T-helper 17 cell (primary cell): ENCODE measurements at regions not wholly inside any gene's neighbourhood (a gene's known extent, or its start where the extent isn't known, plus 50 kb on each side); places are given as distances from the start of the nearest gene placed in this dataset.
A peak's percentile ranks its signal among the peaks of the same experiment; 100 is the strongest.

Experiments
- ATAC-seq: fragments of 150-1000 bp; cut with Tn5 transposase; 2 replicates; pipeline ENCODE4 v1.10.0; 2021; ENCODE audit warnings: mild to moderate bottlenecking, moderate library complexity
- DNase-seq, 3 donors: peaks; one replicate each; pipeline versions ENCODE4 v3.0.0 to v3.0.0-alpha.2; 2020 to 2021
- H3K9me3 ChIP-seq: one replicate; pipeline ENCODE4 v1.7.0; 2013; ENCODE audit warnings: low read length, mild to moderate bottlenecking; ENCODE audit not compliant: control insufficient read depth, poor library complexity, severe bottlenecking
- H3K27ac Mint-ChIP-seq: one replicate; pipeline ENCODE4 v1.8.0; 2022; ENCODE audit warnings: mild to moderate bottlenecking, moderate library complexity, mixed read lengths
- H3K27me3 Mint-ChIP-seq: one replicate; pipeline ENCODE4 v1.8.0; 2022; ENCODE audit warnings: mixed read lengths
- H3K36me3 Mint-ChIP-seq: one replicate; pipeline ENCODE4 v1.8.0; 2022; ENCODE audit warnings: low read depth, mixed read lengths
- H3K4me1 Mint-ChIP-seq: one replicate; pipeline ENCODE4 v1.8.0; 2022; ENCODE audit warnings: mild to moderate bottlenecking, mixed read lengths
- H3K4me3 Mint-ChIP-seq: one replicate; pipeline ENCODE4 v1.8.0; 2022; ENCODE audit warnings: mild to moderate bottlenecking, moderate library complexity, mixed read lengths

DNA sequence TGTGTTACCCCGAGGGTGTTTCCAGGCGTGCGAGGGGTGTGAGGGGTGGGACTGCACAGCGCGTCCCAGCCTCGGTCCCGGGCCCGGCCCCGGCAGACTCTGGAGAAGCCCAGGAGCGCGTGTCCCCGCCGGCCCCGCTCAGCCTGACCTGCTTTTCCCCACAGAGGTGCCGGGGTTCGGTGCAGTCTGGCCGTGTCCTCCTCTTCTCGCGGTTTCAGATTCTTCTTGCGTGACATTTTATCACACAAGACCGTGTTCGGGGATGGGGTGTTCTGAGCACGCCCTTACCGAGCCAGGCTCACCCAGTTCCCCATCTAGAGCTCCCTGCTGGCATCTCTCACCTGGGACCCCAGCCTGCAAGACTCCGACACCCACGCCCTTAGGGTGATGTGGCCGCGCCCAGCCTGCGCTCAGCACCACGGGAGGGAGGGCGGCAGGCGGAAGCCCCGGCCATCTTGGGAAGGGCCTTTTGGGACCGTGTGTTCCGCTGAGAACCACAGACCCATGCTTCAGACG lies 775.6 kb downstream of the BRD1 start:
- Mint-ChIP-seq H3K4me1 (peaks cover 2% of the 10 kb centered on the region), H3K27me3 (peaks cover 48% of the 10 kb centered on the region), H3K27ac (no peak overlapping the region), H3K36me3 (no peaks in the 10 kb centered on the region), H3K4me3 (peak overlapping the region; percentile 85)
- DNase-seq (peak in 2 of 3 donors; percentile 16 to 34), ATAC-seq (peak; percentile 80)
- H3K9me3 ChIP-seq = no peaks in the 10 kb centered on the region

DNA sequence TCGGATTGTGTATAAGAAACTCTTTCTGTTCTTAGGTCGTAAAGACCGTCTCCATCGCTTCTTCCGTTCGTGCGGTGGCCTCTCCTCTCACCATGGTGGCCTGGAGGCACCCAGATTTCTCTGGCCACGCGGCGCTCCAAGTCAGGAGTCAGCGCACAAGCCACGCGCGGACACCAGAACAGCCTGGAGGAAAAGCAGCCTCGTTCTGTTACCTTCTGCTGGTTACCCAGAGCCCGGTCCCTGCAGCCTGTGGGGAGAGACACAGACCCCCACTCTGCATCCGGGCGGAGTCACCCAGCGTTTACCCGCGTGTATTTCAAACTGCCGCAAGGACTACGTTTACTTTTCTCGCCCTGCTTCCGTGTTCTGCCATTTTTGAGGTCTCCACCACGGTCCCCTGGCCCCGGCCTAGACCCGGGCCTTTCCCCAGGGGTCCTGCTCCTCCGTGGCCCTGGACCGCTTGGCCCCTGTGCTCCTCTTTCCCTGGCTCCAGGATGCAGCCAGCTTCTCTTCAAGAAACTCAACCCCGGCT lies 776.1 kb downstream of the BRD1 start:
- H3K27me3 Mint-ChIP-seq = peaks cover 48% of the 10 kb centered on the region
- no peak for DNase-seq
- no peak for ATAC-seq
- H3K4me3 Mint-ChIP-seq = no peak overlapping the region
- no peaks in the 10 kb centered on the region for H3K36me3 Mint-ChIP-seq
- peaks cover 2% of the 10 kb centered on the region for H3K4me1 Mint-ChIP-seq
- H3K27ac Mint-ChIP-seq = no peak overlapping the region
- H3K9me3 ChIP-seq = no peaks in the 10 kb centered on the region

DNA sequence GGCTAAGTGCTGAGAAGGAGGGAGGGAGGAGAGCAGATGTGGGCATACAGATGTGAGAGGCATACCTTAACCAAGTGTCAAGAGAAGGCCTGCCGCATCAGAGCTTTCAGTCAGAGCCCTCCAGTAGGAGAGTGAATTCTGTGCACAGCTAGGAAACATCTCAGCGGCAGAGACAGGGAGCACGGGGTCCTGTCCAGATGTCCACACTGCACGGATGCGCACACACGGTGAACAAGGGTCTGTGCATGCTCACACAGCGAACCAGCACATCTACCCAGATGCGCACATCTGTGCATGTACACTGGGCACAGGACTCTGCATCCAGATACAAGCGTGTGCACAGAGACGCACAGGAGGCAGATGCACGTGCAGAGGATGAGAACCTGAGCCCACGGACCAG lies 778.0 kb downstream of the BRD1 start:
- Mint-ChIP-seq H3K4me1 (peaks cover 2% of the 10 kb centered on the region), H3K27me3 (peaks cover 54% of the 10 kb centered on the region), H3K36me3 (no peaks in the 10 kb centered on the region), H3K27ac (no peak overlapping the region), H3K4me3 (no peak overlapping the region)
- DNase-seq (no peak), ATAC-seq (no peak)
- H3K9me3 ChIP-seq = no peaks in the 10 kb centered on the region

DNA sequence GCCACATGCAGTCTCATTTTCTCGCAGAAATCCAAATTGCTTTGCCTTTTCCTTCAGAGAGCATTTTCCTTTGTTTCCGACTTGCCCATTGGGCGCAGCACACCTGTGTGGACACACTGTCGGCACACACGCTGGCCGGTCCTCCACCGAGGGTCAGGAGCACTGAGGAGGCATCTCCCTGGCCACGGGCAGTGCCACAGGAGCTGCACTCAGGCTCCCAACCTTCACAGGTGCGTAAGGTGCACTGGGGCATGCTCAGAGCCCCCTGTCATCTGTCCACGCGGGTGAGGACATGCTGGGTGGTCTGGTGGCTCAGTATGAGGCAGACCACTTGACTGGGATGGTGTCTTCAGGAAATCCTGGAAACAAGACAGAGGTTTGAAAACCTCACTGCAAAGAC lies 779.1 kb downstream of the BRD1 start:
- no peaks in the 10 kb centered on the region for H3K9me3 ChIP-seq
- H3K27ac Mint-ChIP-seq = no peak overlapping the region
- no peak for DNase-seq
- peaks cover 55% of the 10 kb centered on the region for H3K27me3 Mint-ChIP-seq
- H3K36me3 Mint-ChIP-seq = no peaks in the 10 kb centered on the region
- peaks cover 2% of the 10 kb centered on the region for H3K4me1 Mint-ChIP-seq
- no peak overlapping the region for H3K4me3 Mint-ChIP-seq
- no peak for ATAC-seq

DNA sequence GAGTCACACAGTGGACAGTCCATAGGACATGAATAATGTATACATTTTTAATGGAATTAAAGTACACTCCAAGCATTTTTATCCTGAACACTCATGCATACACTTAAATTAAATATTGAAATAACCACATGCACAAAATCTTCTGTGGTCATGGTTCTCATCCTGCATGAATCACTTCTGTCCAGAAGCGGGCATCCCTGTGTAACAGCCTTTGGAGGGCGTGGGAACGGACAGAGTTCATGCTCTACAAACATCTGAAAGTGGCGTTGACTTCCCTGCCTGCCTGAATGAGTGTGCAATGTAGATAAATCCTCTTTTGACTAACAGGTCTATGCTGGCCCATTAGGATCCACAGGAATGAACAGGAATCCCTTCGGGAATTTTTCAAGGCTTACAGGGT lies 780.2 kb downstream of the BRD1 start:
- Mint-ChIP-seq H3K36me3 (no peaks in the 10 kb centered on the region), H3K27me3 (peaks cover 62% of the 10 kb centered on the region), H3K27ac (no peak overlapping the region), H3K4me3 (no peak overlapping the region), H3K4me1 (peaks cover 6% of the 10 kb centered on the region)
- no peaks in the 10 kb centered on the region for H3K9me3 ChIP-seq
- DNase-seq (no peak), ATAC-seq (no peak)

DNA sequence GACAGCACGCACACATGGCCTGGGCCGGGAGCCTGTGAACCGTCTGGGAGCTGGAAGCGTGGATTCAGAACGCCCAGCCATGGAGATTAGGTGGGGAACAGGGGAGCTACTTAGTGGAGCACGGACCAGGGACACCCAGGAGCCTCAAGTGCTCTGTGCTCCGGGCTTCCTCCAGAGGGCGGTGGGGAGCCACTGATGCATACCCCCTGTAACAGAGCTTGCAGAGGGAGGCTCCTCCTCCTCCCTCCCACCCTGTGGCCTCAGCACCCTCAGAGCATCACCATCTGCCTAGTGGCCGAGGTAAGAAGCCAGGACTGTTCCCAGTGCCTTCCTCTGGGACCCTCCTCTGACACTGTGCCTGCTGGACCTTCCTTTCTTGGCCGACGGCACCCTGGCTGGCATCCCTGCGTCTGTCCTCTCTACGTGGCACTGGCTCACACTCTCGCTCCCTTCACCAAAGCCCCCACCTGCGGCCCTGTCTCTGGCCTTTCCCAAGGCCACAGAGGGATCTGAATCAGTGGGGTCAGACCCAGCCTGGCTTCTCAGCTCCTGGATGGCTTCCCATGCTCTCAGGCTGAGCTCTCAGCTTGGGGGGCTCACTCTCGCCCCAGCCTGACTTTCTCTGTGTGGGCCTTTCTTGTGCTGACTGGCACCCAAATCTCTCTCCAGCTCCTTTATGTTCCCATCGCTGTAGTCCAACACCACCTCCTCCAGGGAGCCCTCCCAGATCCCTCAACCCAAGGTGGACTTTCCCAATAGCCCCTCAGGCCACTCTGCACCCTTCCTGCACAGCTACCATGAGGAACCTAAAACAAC lies 780.9 kb downstream of the BRD1 start:
- Mint-ChIP-seq H3K4me1 (peaks cover 4% of the 10 kb centered on the region), H3K36me3 (no peaks in the 10 kb centered on the region), H3K4me3 (no peak overlapping the region), H3K27me3 (peaks cover 58% of the 10 kb centered on the region), H3K27ac (no peak overlapping the region)
- no peak for ATAC-seq
- no peak for DNase-seq
- no peaks in the 10 kb centered on the region for H3K9me3 ChIP-seq

DNA sequence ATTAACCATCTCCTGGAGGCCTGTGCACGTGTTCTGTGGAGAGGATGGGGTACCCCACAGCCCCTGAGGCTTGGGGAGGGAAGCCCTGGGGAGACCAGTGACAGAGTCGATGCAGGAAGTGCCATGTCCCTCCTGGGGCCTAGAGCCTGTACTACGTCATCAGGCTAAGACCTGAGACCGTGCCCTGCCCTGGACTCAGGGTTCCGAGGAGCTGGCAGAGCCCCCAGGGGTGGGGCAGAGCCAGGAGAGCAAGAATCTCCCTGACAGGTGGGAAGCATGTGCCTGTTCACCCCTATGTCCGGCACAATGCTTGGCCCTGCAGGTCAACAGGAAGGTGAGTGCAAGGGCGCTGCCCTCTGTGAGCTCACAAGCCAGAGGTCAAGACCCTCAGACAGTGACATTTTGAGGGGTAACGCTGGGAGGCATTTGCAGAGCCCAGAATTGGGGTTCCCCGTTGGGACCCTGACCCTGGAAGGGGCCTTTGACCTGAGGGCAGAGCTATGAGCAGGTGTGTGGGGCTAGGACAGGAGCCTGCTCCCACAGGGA lies 781.6 kb downstream of the BRD1 start:
- no peak overlapping the region for H3K4me3 Mint-ChIP-seq
- ATAC-seq (no peak), DNase-seq (no peak)
- H3K36me3 Mint-ChIP-seq = no peaks in the 10 kb centered on the region
- H3K9me3 ChIP-seq = no peaks in the 10 kb centered on the region
- H3K27ac Mint-ChIP-seq = no peak overlapping the region
- peaks cover 59% of the 10 kb centered on the region for H3K27me3 Mint-ChIP-seq
- H3K4me1 Mint-ChIP-seq = peaks cover 4% of the 10 kb centered on the region

DNA sequence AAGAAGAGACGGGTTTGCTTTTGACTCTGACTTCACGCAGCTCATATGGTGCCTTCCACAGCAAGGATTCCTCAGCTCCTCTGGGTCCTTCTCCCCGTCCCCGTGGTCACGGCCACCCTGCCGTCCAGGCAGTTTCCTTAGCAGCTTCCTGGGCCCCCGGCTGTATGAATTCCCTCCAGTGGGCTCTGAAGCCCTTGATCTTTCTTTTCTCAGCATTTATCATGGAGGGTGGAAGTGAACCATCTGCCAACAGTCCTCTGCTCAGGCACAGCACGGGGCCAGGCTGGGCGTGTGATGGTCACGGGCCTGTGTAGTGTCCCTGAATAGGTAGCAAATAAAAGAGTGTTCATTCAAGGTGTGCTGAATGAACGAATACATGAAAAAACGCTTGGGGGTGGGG lies 782.4 kb downstream of the BRD1 start:
- no peaks in the 10 kb centered on the region for H3K9me3 ChIP-seq
- ATAC-seq (no peak), DNase-seq (no peak)
- no peak overlapping the region for H3K27ac Mint-ChIP-seq
- no peaks in the 10 kb centered on the region for H3K36me3 Mint-ChIP-seq
- H3K27me3 Mint-ChIP-seq = peaks cover 63% of the 10 kb centered on the region
- peaks cover 7% of the 10 kb centered on the region for H3K4me1 Mint-ChIP-seq
- no peak overlapping the region for H3K4me3 Mint-ChIP-seq

DNA sequence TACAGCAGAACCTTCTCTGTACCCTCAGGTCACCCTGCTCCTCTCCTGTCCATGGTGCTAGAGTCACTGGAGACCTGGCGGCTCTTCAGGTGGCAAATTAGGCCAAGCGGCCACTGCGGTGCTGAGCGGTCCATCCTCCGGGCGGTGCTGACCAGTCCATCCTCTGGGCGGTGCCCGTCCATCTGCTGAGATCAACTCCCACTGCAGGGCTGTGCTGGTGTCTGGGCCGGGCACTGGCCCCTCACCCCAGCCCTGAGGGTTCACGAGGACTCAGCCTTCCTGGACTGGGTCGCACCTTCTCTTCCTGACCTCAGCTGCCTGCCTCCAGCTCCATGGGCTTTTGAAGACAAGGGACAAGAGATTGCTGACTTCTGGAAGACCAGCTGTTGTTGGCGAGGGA lies 782.9 kb downstream of the BRD1 start:
- ATAC-seq = no peak
- no peak for DNase-seq
- no peaks in the 10 kb centered on the region for H3K9me3 ChIP-seq
- Mint-ChIP-seq H3K4me1 (peaks cover 7% of the 10 kb centered on the region), H3K4me3 (no peak overlapping the region), H3K27me3 (peaks cover 68% of the 10 kb centered on the region), H3K36me3 (no peaks in the 10 kb centered on the region), H3K27ac (no peak overlapping the region)

DNA sequence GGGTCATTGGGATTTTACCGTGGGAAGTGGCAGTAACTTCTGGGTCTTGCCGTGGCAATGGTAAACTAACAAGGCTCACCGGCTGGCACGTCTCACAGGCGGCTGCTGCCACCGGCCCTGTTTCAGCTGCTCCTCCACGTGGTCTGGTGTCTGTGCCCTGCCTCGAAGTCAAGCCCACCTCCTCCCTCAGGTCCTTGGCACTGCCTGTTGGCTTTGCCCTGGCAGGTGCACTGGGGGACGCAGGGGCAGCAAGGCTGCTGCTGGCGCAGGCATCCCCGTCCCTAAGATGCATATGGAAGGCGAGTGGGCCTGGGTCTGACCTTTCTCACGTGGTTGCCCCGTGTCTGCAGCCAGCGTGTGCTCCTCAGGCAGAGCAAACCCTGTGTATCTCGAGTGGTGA lies 783.6 kb downstream of the BRD1 start:
- peaks cover 7% of the 10 kb centered on the region for H3K4me1 Mint-ChIP-seq
- no peak overlapping the region for H3K4me3 Mint-ChIP-seq
- H3K9me3 ChIP-seq = no peaks in the 10 kb centered on the region
- peaks cover 66% of the 10 kb centered on the region for H3K27me3 Mint-ChIP-seq
- no peaks in the 10 kb centered on the region for H3K36me3 Mint-ChIP-seq
- DNase-seq (no peak), ATAC-seq (no peak)
- H3K27ac Mint-ChIP-seq = no peak overlapping the region

DNA sequence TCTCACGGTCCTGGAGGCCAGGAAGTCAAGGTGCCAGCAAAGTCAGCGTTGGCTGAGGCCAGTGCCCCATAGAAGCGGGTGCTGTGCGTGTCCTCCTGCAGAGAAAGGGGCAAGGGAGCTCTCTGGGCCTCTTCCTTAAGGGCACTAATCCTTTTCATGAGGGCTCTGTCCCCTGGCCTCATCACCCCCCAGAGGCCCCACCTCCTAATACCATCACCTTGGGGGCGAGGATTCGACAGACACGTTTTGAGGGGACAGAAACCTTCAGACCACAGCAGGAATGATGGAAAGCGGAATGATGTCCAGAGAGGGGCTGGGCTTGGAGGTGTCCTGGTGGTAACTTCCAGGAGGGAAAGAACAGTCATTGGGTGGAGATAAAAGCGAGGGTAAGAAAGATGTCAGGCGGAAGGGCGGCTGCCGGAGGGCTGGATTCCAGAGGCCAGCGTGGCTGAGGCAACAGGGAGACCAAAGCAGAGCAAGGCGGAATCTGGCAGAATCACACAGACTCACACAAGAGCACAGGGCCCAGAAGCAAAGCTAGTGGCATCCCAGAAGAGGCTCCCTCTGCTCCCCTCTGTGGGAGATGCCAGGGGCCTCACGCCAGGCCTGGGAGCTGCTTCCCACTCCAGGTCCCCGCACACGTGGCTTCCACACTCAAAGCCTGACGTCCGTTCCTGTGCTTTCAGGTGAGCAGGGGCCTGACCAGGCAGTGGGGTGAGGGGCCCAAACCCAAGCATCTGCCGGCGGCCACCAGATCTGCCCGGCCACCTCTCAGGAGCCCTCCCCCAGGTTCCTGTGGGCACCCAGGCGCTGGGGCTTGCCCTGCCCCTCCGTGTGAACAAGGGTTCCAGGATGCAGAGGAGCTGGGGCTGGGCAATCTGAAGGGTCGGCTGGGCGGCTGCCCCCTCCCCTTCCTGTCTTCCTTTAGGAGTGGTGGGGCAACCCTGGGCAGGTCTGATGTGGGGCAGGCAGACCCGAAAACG lies 784.5 kb downstream of the BRD1 start:
- no peak overlapping the region for H3K4me3 Mint-ChIP-seq
- no peaks in the 10 kb centered on the region for H3K36me3 Mint-ChIP-seq
- H3K27ac Mint-ChIP-seq = no peak overlapping the region
- no peak for DNase-seq
- H3K4me1 Mint-ChIP-seq = peaks cover 7% of the 10 kb centered on the region
- no peak for ATAC-seq
- peaks cover 56% of the 10 kb centered on the region for H3K27me3 Mint-ChIP-seq
- no peaks in the 10 kb centered on the region for H3K9me3 ChIP-seq

DNA sequence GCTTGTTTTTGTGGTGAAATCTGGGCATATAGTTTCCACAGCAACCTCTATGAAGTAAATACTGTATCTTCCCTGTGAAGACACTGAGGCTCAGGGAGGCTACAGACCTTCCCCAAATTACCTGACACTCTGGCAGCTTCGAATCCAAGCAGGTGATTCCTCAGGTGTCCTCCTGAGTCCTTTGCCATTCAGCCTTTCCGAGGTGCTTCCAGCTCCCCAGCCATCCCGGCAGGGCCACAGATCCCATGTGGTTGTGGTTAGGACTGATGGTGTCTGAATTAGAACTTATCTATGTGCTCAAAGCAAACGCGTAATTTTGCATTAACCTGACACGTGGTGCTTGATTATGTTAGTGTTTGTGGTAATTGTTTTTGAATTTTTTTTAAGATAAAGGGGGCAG lies 785.6 kb downstream of the BRD1 start:
- ATAC-seq = no peak
- Mint-ChIP-seq H3K4me1 (peaks cover 7% of the 10 kb centered on the region), H3K27me3 (peaks cover 51% of the 10 kb centered on the region), H3K27ac (no peak overlapping the region), H3K4me3 (no peak overlapping the region), H3K36me3 (no peaks in the 10 kb centered on the region)
- no peaks in the 10 kb centered on the region for H3K9me3 ChIP-seq
- no peak for DNase-seq
